Smooth muscle cell (in vitro differentiated cells): ENCODE measurements at regions not wholly inside any gene's neighbourhood (a gene's known extent, or its start where the extent isn't known, plus 50 kb on each side); places are given as distances from the start of the nearest gene placed in this dataset.
"Not testable (repeated sequence)": the region's sequence is repeated elsewhere in the genome, so short reads cannot be mapped to it uniquely, and the experiment has no call there.

Experiments
- DNase-seq: peaks from one replicate; lab custom pipeline; 2025; ENCODE audit not compliant: unreplicated experiment; lab: John Stamatoyannopoulos, UW
- H2AFZ ChIP-seq: fragments of 200-600 bp; sonication (generic); 2 replicates; pipeline ENCODE4 v1.6.0; 2016; ENCODE audit warnings: antibody characterized with exemption, low read depth, mild to moderate bottlenecking
- H3F3A ChIP-seq: fragments of 200-600 bp; sonication (generic); 2 replicates; pipeline ENCODE4 v1.6.0; 2017; ENCODE audit warnings: antibody characterized with exemption, low read depth
- H3K27ac ChIP-seq: fragments of 200-600 bp; sonication (generic); 2 replicates; pipeline ENCODE4 v1.5.1; 2016; ENCODE audit warnings: low read depth, mild to moderate bottlenecking
- H3K27me3 ChIP-seq: fragments of 200-600 bp; sonication (generic); 2 replicates; pipeline ENCODE4 v1.6.1; 2016; ENCODE audit warnings: low read depth, mild to moderate bottlenecking
- H3K36me3 ChIP-seq: fragments of 200-600 bp; sonication (generic); 2 replicates; pipeline ENCODE4 v1.5.1; 2016; ENCODE audit warnings: low read depth
- H3K4me1 ChIP-seq: fragments of 200-600 bp; sonication (generic); 2 replicates; pipeline ENCODE4 v1.5.1; 2016; ENCODE audit warnings: low read depth
- H3K4me2 ChIP-seq: fragments of 200-600 bp; sonication (generic); 2 replicates; pipeline ENCODE4 v1.6.0; 2016; ENCODE audit warnings: mild to moderate bottlenecking
- H3K4me3 ChIP-seq: fragments of 200-600 bp; sonication (generic); 2 replicates; pipeline ENCODE4 v1.5.1; 2016; ENCODE audit warnings: mild to moderate bottlenecking
- H3K79me2 ChIP-seq: fragments of 200-600 bp; sonication (generic); 2 replicates; pipeline ENCODE4 v1.6.0; 2016; ENCODE audit warnings: low read depth, mild to moderate bottlenecking
- H3K9ac ChIP-seq: fragments of 200-600 bp; sonication (generic); 2 replicates; pipeline ENCODE4 v1.6.0; 2016; ENCODE audit warnings: low read depth
- H3K9me3 ChIP-seq: fragments of 200-600 bp; sonication (generic); replicated peaks from 2 replicates; pipeline ENCODE4 v1.5.1; 2016; ENCODE audit warnings: low read depth
- H4K20me1 ChIP-seq: fragments of 200-600 bp; sonication (generic); 2 replicates; pipeline ENCODE4 v1.6.0; 2016; ENCODE audit warnings: low read depth
- CTCF ChIP-seq: fragments of 200-600 bp; sonication (generic); IDR thresholded peaks from 2 replicates; pipeline ENCODE4 v1.5.1; 2017; ENCODE audit warnings: borderline replicate concordance, mild to moderate bottlenecking, antibody characterized with exemption; ENCODE audit not compliant: insufficient read depth, poor library complexity, severe bottlenecking
- WGBS: methylation state at CpG from one replicate; pipeline ENCODE4 v1.1.7; 2016; ENCODE audit warnings: low lambda C conversion rate; 5-methylcytosine and 5-hydroxymethylcytosine counted together

GRCh38 chr20:30511322-30512030 lies 746.0 kb upstream of the DEFB115 start:
- Histone ChIP-seq H3K4me3 (no peak overlapping the region), H3K27me3 (no peaks in the 10 kb centered on the region), H3K4me2 (no peak overlapping the region), H4K20me1 (no peaks in the 10 kb centered on the region), H3K9ac (no peak overlapping the region), H3K79me2 (no peaks in the 10 kb centered on the region), H3K9me3 (no peaks in the 10 kb centered on the region), H3K36me3 (no peaks in the 10 kb centered on the region), H3K27ac (no peak overlapping the region), H3K4me1 (no peaks in the 10 kb centered on the region), H3F3A (no peaks in the 10 kb centered on the region), H2AFZ (no peak overlapping the region)
- TF ChIP-seq CTCF, result no peak
- 76% methylated on average over 39 of the region's 39 CpGs for WGBS
- DNase-seq, result no peak

- DNase-seq, result no peak
- Histone ChIP-seq H3K4me2 (no peak overlapping the region), H3K9me3 (no peaks in the 10 kb centered on the region), H3K9ac (no peak overlapping the region), H3K79me2 (no peaks in the 10 kb centered on the region), H4K20me1 (no peaks in the 10 kb centered on the region), H2AFZ (no peak overlapping the region), H3F3A (no peaks in the 10 kb centered on the region), H3K27ac (no peak overlapping the region), H3K36me3 (no peaks in the 10 kb centered on the region), H3K4me1 (no peaks in the 10 kb centered on the region), H3K4me3 (no peak overlapping the region), H3K27me3 (no peaks in the 10 kb centered on the region)
- WGBS, result 85% methylated on average over 28 of the region's 38 CpGs
- TF ChIP-seq CTCF, result no peak
Observed at GRCh38 chr20:30513050-30513628, 744.3 kb upstream of the DEFB115 start.

- not testable (repeated sequence) for H3K4me2 ChIP-seq, H3K9ac ChIP-seq, H4K20me1 ChIP-seq, H3K79me2 ChIP-seq, H3K9me3 ChIP-seq, H3K27ac ChIP-seq, H3K27me3 ChIP-seq, DNase-seq, H3K36me3 ChIP-seq, H3K4me1 ChIP-seq, H3K4me3 ChIP-seq, H2AFZ ChIP-seq, H3F3A ChIP-seq
- WGBS, result 92% methylated on average over 13 of the region's 13 CpGs
Observed at GRCh38 chr20:30515915-30516314, 741.5 kb upstream of the DEFB115 start.

- not testable (repeated sequence) for H3K36me3 ChIP-seq, H3K4me2 ChIP-seq, H3K27me3 ChIP-seq, DNase-seq, H3K79me2 ChIP-seq, H3K27ac ChIP-seq, H2AFZ ChIP-seq, H4K20me1 ChIP-seq, H3K9ac ChIP-seq, H3K9me3 ChIP-seq, H3K4me3 ChIP-seq, H3K4me1 ChIP-seq, H3F3A ChIP-seq
- WGBS, result 81% methylated on average over 10 of the region's 10 CpGs
Observed at GRCh38 chr20:30518906-30519305, 738.6 kb upstream of the DEFB115 start.

DNA sequence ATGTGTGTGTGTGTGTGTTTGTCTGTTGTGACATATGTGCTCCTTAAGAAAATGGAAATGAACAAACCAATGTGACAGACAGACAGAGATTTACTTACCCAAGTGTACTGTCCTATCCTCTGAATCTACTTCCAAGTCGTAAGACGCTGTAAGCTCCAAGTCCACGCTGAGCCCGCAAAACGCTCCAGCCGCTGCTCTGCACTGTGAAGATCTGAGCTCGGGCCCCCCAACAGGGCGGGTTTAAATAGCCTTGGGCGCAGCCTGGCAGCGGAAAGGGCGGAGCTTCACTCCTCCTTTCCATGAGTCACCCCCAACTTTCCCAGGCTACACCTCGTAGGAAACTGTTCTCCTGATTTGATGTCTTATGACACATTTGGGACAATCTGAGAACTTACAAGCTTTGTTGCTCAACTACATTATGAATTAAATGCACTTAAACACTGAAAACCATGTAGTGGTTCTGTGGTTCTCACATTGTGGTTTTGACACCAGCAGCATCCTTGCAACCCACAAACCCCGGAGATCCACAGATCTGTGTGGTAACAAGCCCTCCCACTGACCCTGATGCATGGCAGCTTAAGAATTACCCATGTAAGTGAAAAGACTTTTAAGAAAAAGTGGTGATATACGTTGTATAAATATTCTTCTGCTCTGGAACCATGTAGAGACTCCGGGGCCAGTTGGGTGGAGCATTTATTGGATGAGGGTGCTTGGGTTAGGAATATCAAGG lies 735.6 kb upstream of the DEFB115 start:
- not testable (repeated sequence) for H3K9me3 ChIP-seq, H3F3A ChIP-seq, H3K4me2 ChIP-seq, H3K4me1 ChIP-seq, H3K4me3 ChIP-seq, H3K9ac ChIP-seq, H3K79me2 ChIP-seq, H3K27ac ChIP-seq, H3K27me3 ChIP-seq, DNase-seq, H2AFZ ChIP-seq, H3K36me3 ChIP-seq, H4K20me1 ChIP-seq
- WGBS, result 86% methylated on average over 15 of the region's 15 CpGs

DNA sequence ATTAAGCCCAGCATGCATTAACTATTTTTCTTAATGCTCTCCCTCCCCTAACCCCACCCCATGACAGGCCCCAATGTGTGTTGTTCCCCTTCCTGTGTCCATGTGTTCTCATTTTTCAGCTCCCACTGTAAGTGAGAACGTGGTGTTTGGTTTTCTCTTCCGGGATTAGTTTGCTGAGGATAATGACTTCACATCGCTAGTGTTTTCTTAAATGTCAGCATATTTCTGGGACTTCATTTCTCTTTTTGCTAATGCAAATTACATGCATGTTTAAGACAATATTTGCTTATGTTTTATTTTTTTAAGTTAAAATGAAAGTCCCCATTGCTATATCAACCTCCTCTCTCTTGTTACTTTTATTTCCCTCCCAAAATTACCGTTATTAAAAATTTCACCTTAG lies 733.3 kb upstream of the DEFB115 start:
- not testable (repeated sequence) for H3K4me2 ChIP-seq, H4K20me1 ChIP-seq, DNase-seq, H3K27me3 ChIP-seq, H3K4me3 ChIP-seq, H3F3A ChIP-seq, H3K9ac ChIP-seq, H3K4me1 ChIP-seq, H3K36me3 ChIP-seq, H3K79me2 ChIP-seq, H2AFZ ChIP-seq, H3K27ac ChIP-seq, H3K9me3 ChIP-seq
- WGBS, result 84% methylated on average over 4 of the region's 4 CpGs

- H2AFZ ChIP-seq, H3K4me3 ChIP-seq, H3F3A ChIP-seq, H4K20me1 ChIP-seq, H3K4me1 ChIP-seq, H3K27me3 ChIP-seq, H3K9me3 ChIP-seq, DNase-seq, H3K79me2 ChIP-seq, H3K36me3 ChIP-seq, H3K4me2 ChIP-seq, H3K27ac ChIP-seq, H3K9ac ChIP-seq: not testable (repeated sequence)
- WGBS, result 68% methylated on average over 2 of the region's 2 CpGs
Observed at GRCh38 chr20:30524761-30525160, 732.7 kb upstream of the DEFB115 start.
